ENCODE measurements at regions not wholly inside any gene's neighbourhood (a gene's known extent, or its start where the extent isn't known, plus 50 kb on each side); places are given as distances from the start of the nearest gene placed in this dataset.
"Not testable (repeated sequence)": the region's sequence is repeated elsewhere in the genome, so short reads cannot be mapped to it uniquely, and the experiment has no call there.

- not testable (repeated sequence) for TF ChIP-seq CTCF, POLR2A (IDR thresholded peaks at IDR 0.05)
Observed at GRCh38 chr7:106554623-106555022, 106.3 kb downstream of the CCDC71L start.
